BJ (cell line): ENCODE measurements at regions not wholly inside any gene's neighbourhood (a gene's known extent, or its start where the extent isn't known, plus 50 kb on each side); places are given as distances from the start of the nearest gene placed in this dataset.

Source experiments
- CTCF ChIA-PET: fragments of 350-600 bp; formaldehyde crosslinking; extraction: SDS; loops from one replicate; lab custom pipeline; 2021; ENCODE audit warnings: antibody characterized with exemption, inconsistent platforms; lab: Yijun Ruan, JAX
- POLR2A ChIA-PET: fragments of 300-600 bp; sonication (Branson Sonifier 250); formaldehyde crosslinking; extraction: SDS; loops from one replicate; lab custom pipeline; 2021; ENCODE audit warnings: antibody characterized with exemption; lab: Charles Lee
- DNase-seq: peaks from one replicate; pipeline ENCODE4 v3.0.0-alpha.2; 2011; ENCODE audit warnings: low read depth
- H3K27me3 ChIP-seq: 2 replicates; pipeline ENCODE4 v1.6.0; 2011; ENCODE audit warnings: low read length; ENCODE audit not compliant: control insufficient read depth, insufficient read depth
- H3K36me3 ChIP-seq: 2 replicates; pipeline ENCODE4 v1.5.1; 2011; ENCODE audit warnings: low read length; ENCODE audit not compliant: control insufficient read depth, insufficient read depth
- H3K4me3 ChIP-seq: 2 replicates; pipeline ENCODE4 v1.5.1; 2011; ENCODE audit warnings: low read depth, mild to moderate bottlenecking, control low read depth, low read length
- TF ChIP-seq, protein P1 (sequence below): IDR thresholded peaks from 2 replicates; pipeline ENCODE4 v1.5.1; 2011; ENCODE audit warnings: low read depth, mild to moderate bottlenecking, control low read depth, inconsistent platforms, low read length, moderate library complexity; ENCODE audit not compliant: insufficient read depth

DNA sequence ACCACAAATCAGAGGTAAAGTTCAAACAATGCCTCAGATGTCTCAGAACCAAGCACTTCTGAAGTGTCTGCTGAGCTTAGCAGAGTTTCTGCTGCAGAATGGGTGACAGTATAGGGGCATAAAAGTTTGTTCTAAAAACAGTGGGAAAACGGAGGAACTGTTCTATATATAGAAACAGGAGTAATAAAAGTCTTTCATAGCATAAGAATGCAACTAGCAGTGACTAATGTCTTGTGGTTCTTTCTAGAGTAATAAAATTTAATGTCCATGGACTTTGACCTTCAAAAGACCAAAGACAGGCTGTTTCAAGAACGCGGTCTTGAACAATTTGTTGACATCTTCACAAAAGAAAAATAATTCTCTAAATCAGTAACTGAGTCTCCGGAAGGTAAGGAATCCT lies 107.5 kb upstream of the FAR2 start:
- ChIA-PET CTCF (no interaction called here), POLR2A (no interaction called here)
- Histone ChIP-seq H3K4me3 (no peak overlapping the region), H3K27me3 (no peaks in the 10 kb centered on the region; the same call in 1 of the 2 replicates), H3K36me3 (no peaks in the 10 kb centered on the region)
- peak; percentile 88 for DNase-seq
- TF ChIP-seq, protein P1, sequence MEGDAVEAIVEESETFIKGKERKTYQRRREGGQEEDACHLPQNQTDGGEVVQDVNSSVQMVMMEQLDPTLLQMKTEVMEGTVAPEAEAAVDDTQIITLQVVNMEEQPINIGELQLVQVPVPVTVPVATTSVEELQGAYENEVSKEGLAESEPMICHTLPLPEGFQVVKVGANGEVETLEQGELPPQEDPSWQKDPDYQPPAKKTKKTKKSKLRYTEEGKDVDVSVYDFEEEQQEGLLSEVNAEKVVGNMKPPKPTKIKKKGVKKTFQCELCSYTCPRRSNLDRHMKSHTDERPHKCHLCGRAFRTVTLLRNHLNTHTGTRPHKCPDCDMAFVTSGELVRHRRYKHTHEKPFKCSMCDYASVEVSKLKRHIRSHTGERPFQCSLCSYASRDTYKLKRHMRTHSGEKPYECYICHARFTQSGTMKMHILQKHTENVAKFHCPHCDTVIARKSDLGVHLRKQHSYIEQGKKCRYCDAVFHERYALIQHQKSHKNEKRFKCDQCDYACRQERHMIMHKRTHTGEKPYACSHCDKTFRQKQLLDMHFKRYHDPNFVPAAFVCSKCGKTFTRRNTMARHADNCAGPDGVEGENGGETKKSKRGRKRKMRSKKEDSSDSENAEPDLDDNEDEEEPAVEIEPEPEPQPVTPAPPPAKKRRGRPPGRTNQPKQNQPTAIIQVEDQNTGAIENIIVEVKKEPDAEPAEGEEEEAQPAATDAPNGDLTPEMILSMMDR, result no peak

DNA sequence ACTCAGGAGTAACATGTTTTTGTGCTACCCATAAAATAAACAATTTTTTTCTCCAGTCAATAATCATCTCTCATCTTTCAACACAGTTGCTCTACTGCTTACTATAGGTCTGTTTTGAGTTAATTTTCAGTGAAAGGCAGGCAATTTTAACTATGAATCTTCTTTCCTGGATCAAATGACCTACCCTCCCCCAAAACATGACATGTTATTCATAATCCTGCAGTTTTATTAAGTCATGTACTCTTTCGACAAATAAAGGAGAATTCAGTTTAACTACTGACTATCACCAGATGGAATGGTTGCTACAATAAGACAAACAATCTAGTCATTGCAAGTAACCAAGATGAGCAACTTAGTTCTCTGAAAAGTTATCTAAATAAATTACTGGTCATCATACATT lies 106.0 kb upstream of the FAR2 start:
- H3K27me3 ChIP-seq, result no peaks in the 10 kb centered on the region; the same call in 1 of the 2 replicates
- TF ChIP-seq, protein P1, result no peak
- H3K4me3 ChIP-seq, result no peak overlapping the region
- POLR2A ChIA-PET, result no interaction called here
- peak; percentile 55 for DNase-seq
- CTCF ChIA-PET, result no interaction called here
- no peaks in the 10 kb centered on the region for H3K36me3 ChIP-seq

DNA sequence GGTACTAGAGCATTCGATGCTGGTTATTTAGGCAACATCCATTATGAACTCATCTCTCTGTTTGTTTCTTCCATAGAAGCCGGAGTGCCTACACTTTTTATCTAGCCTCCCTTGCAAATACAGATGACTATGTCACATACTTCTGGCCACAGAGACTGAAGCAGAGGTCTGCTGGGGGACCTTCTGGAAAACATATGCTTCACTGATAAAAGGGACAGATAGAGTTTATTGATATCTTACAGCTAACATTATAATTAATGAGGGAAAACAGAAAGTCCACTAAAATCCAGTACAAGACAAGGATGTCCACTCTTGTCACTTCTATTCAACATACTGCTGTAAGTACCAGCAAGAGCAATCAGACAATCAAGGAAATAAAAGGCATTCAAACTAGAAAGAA lies 104.3 kb upstream of the FAR2 start:
- no peaks in the 10 kb centered on the region; the same call in 1 of the 2 replicates for H3K27me3 ChIP-seq
- no peaks in the 10 kb centered on the region for H3K36me3 ChIP-seq
- CTCF ChIA-PET, result interaction anchor here (1.5 kb wide), 1 partner anchor 8 kb away, joined by 5 read pairs; no protein-coding TSS in a partner anchor
- TF ChIP-seq, protein P1, result no peak
- DNase-seq, result no peak
- H3K4me3 ChIP-seq, result no peak overlapping the region
- POLR2A ChIA-PET, result no interaction called here

DNA sequence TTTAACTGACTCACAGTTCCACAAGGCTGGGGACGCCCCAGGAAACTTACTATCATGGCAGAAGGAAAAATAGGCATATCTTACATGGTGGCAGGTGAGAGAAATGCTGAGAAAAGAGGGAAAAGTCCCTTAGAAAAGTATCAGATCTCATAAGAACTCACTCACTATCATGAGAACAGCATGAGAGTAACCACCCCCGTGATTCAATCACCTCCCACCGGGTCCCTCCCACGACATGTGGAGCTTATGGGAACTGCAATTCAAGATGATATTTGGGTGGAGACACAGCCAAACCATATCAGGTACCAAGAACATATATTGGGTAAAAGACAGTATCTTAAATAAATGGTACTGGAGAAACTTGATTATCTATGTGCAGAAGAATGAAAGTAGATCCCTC lies 100.3 kb upstream of the FAR2 start:
- ChIA-PET POLR2A (no interaction called here), CTCF (interaction anchor here (0.7 kb wide), 2 partner anchors 428 to 1234 kb away, joined by 4 to 9 read pairs; no protein-coding TSS in a partner anchor)
- TF ChIP-seq, protein P1, result no peak

DNA sequence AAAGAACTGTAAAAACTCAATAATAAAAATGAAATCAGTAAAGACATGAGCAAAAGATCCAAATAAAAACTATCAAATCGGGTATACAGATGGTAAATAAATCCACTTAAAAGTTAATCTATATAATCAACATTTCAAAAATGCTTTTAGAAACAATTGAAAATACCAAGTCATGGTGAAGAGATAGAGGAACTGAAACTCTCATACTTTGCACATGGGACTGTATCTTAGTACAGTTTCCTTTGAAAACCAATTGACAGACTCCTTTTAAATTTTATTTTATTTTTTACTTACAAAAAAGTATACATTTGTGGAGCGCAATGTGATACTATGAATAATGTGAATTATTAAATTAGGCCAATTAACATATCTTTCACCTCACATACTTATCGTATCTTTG lies 98.6 kb upstream of the FAR2 start:
- Histone ChIP-seq H3K4me3 (no peak overlapping the region), H3K27me3 (peaks cover 2% of the 10 kb centered on the region; the same call in 1 of the 2 replicates), H3K36me3 (no peaks in the 10 kb centered on the region)
- no peak for DNase-seq
- POLR2A ChIA-PET, result no interaction called here
- TF ChIP-seq, protein P1, result no peak
- CTCF ChIA-PET, result interaction anchor here (1.3 kb wide), 1 partner anchor 23 kb away, joined by 3 read pairs; no protein-coding TSS in a partner anchor

More for the DNA sequence above, 100.3 kb upstream of the FAR2 start:
- no peak for DNase-seq
- no peaks in the 10 kb centered on the region for H3K27me3 ChIP-seq
- H3K36me3 ChIP-seq, result no peaks in the 10 kb centered on the region
- H3K4me3 ChIP-seq, result no peak overlapping the region
